GM12872 (cell line): ENCODE measurements at regions not wholly inside any gene's neighbourhood (a gene's known extent, or its start where the extent isn't known, plus 50 kb on each side); places are given as distances from the start of the nearest gene placed in this dataset.

Experiments
- CTCF ChIP-seq: IDR thresholded peaks from 3 replicates; pipeline ENCODE4 v1.5.1; 2011; ENCODE audit warnings: low read depth, mild to moderate bottlenecking, low read length, moderate library complexity; ENCODE audit not compliant: insufficient read depth

GRCh38 chr1:42012852-42013251 is 94.1 kb upstream of the HIVEP3 start:
- no peak for TF ChIP-seq CTCF

DNA sequence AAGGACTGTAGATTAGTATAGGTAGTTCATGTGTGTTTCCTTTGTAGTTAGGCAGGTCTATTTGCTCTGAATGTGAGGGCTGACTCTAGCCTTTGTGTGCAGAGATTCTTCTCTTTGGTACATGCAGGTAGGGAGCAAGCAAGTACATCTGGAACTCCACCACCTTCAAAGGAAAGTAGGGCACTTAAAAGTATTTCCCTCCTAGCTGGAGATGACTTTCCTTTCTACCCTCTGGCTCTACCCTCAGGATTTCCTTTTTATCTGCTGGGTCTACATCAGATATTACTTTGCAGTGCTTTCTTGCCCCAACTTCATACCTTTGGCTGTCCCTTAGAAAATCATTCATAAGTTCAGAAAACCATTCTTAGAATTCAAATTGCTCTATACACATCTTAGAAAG is 91.7 kb upstream of the HIVEP3 start:
- TF ChIP-seq CTCF = no peak

- no peak for TF ChIP-seq CTCF
These were observed 89.5 kb upstream of the HIVEP3 start for GRCh38 chr1:42008264-42008663.

DNA sequence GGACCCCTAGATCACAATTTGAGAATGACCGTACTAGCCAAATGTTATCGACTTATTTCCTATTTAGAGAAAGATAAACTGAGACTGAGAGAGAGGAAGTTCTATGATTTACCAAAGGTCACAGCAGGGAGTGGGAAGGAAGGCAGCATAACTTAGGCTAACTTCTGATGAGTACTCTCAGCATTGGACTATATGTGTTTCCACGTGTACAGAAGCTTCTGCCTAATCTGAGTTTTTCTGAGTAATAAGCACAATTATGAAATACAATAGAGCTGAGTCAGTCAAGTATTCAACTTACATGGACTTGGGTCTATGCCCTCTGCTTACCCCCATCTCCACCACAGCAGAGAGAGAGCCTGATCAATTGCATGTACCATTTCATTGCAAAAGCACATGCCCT is 88.1 kb upstream of the HIVEP3 start:
- TF ChIP-seq CTCF = no peak

DNA sequence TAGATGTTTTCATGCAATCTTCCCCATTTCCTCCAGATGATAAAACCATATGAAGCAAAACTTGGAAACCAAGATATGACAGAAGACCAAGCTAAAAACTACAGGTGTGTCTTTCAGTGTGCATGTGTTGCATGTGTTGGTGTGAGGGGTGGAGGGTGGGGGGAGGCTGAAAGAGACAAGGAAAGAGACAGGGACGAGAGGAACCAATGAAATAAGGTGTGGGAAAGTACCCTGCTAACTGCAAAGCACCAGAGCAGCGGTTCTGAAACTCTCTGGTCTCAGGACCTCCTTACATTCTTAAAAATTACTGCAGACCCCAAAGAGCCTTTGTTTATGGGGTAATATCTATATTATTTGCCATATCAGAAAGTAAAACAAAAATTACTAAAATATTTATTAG is 87.4 kb upstream of the HIVEP3 start:
- TF ChIP-seq CTCF = no peak

DNA sequence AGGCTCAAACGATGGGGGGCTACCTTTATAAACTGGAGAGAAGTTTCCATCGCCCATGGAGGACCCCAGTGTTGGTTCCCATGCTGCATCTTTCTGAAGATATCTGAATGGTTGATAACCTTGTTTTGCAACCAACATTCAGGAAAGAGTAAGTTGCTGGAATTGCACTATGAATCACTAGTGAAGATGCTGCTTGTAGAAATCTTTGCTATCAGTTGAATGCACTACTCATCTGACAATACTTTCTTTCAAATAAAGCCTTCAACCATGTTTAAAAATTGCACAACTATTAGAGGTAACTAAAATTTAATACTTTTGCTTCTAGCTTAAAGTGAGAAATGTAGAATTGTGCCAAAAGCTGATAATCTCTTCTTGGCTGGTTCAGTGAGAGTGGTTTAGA is 86.8 kb upstream of the HIVEP3 start:
- TF ChIP-seq CTCF = no peak

DNA sequence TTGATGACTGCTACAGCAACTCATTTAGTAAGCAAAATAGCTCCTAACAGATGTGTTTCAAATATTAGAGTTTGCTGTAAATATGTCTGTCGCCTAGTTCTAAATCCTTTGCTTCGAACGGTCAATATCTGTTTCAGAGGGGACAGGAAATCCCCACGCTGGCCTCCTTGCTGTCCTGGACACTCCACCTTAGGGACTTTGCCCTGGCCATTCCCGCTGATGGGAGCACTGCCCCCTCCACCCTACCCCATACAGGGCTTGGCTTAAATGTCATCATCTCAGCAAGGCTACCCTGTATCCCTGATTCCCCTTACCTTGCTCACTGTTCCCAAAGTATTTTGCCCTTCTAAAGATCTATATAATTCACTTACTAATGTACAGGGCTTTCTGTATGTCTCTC is 86.1 kb upstream of the HIVEP3 start:
- no peak for TF ChIP-seq CTCF

DNA sequence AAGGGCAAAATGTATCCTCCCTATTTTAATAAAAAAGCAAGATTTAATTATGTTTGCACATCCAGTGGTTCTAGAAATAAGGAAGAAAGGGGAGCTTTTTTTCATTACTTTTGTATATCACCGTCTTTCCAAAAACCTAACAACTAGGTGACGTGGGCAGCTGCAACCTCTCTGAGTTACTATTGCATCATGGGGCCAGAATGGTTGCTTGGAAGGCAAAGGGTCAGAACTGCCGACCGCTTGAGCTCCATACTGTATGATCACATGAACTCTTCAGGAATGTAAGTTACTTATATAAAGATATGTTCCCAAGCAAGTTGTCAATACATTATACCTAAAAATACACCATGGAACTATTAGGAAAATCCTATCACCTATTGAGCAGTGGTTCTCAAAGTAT is 85.6 kb upstream of the HIVEP3 start:
- no peak for TF ChIP-seq CTCF
